HepG2 (cell line): ENCODE measurements at regions not wholly inside any gene's neighbourhood (a gene's known extent, or its start where the extent isn't known, plus 50 kb on each side); places are given as distances from the start of the nearest gene placed in this dataset.

Experiments used
- ATAC-seq: fragments of 200-7000 bp; cut with Tn5 transposase; 3 replicates; pipeline ENCODE4 v1.9.1; 2020; ENCODE audit warnings: mild to moderate bottlenecking, moderate library complexity
- BruUV-seq: library from RNA; stranded (reverse); fragments of 400-500 nt; replicated peaks from 2 replicates; lab custom pipeline; 2021; lab: Mats Ljungman, UMichigan
- CTCF ChIA-PET: fragments of 300-600 bp; formaldehyde crosslinking; extraction: SDS; loops from one replicate; lab custom pipeline; 2021; ENCODE audit warnings: low total read pairs, inconsistent platforms, low intra/inter-chr PET ratio; lab: Yijun Ruan, JAX
- POLR2A ChIA-PET: fragments of 350-600 bp; sonication (Branson Sonifier 250); formaldehyde crosslinking; loops from one replicate; lab custom pipeline; 2020; ENCODE audit warnings: antibody characterized with exemption, inconsistent platforms; lab: Yijun Ruan, JAX
- DNase-seq: peaks from one replicate; pipeline ENCODE4 v3.0.0-alpha.2; 2015; ENCODE audit warnings: low spot score
- FAIRE-seq: peaks from 3 replicates; lab custom pipeline; 2011; peaks lifted over from hg19 to GRCh38; lab: Jason Lieb, UNC
- H2AFZ ChIP-seq: one replicate; pipeline ENCODE4 v1.6.1; 2011; ENCODE audit warnings: low read length, inconsistent platforms
- H3K27ac ChIP-seq: fragments of 300-600 bp; 3 replicates; pipeline ENCODE4 v1.8.0; 2011; ENCODE audit warnings: mixed run types, mild to moderate bottlenecking, mixed read lengths, low read length, inconsistent platforms; ENCODE audit not compliant: insufficient read depth; ENCODE audit errors: extremely low read length
- H3K27me3 ChIP-seq, 2 experiments: fragments of 200-600 bp in 1 of 2; 2 replicates in 1 of 2; 3 replicates in 1 of 2; pipeline versions ENCODE4 v1.6.0 to v1.8.0; 2011; ENCODE audit warnings: low read length in 2 of 2, mild to moderate bottlenecking in 2 of 2, moderate library complexity in 2 of 2, inconsistent platforms in 1 of 2; ENCODE audit not compliant: insufficient read depth in 2 of 2, control insufficient read depth in 1 of 2
- H3K36me3 ChIP-seq, 2 experiments: fragments of 200-600 bp in 1 of 2; replicated peaks in 1 of 2; 2 replicates in 1 of 2; 3 replicates in 1 of 2; pipeline versions ENCODE4 v1.5.1 to v1.8.0; 2011; ENCODE audit warnings: low read length in 2 of 2, inconsistent platforms in 1 of 2; ENCODE audit not compliant: insufficient read depth in 2 of 2, control insufficient read depth in 1 of 2
- H3K4me1 ChIP-seq: 2 replicates; pipeline ENCODE4 v1.5.1; 2012; ENCODE audit warnings: low read length, inconsistent platforms; ENCODE audit not compliant: insufficient read depth
- H3K4me2 ChIP-seq: 2 replicates; pipeline ENCODE4 v1.6.0; 2011; ENCODE audit warnings: low read depth, low read length, inconsistent platforms
- H3K4me3 ChIP-seq, 3 experiments: fragments of 200-600 bp in 1 of 3; sonication (generic), shearing (Covaris generic) in 1 of 3; replicated peaks in 1 of 3; 2 replicates each; pipeline ENCODE4 v1.5.1; 2011 to 2016; ENCODE audit warnings: low read length in 3 of 3, inconsistent platforms in 2 of 3, low read depth in 2 of 3, mild to moderate bottlenecking in 2 of 3, control low read depth in 1 of 3, mixed read lengths in 1 of 3; ENCODE audit not compliant: insufficient read depth in 1 of 3
- H3K79me2 ChIP-seq: one replicate; pipeline ENCODE4 v1.6.1; 2011; ENCODE audit warnings: low read length, inconsistent platforms; ENCODE audit not compliant: insufficient read depth
- H3K9ac ChIP-seq: 2 replicates; pipeline ENCODE4 v1.6.0; 2011; ENCODE audit warnings: mild to moderate bottlenecking, low read depth, low read length, inconsistent platforms; ENCODE audit not compliant: insufficient read depth
- H3K9me3 ChIP-seq: 2 replicates; pipeline ENCODE4 v1.5.1; 2012; ENCODE audit warnings: mild to moderate bottlenecking, low read length
- H4K20me1 ChIP-seq: 2 replicates; pipeline ENCODE4 v1.6.0; 2011; ENCODE audit warnings: inconsistent platforms, mild to moderate bottlenecking, low read length, moderate library complexity; ENCODE audit not compliant: insufficient read depth
- ESRRA ChIP-seq: sonication (generic); formaldehyde crosslinking; IDR thresholded peaks from 2 replicates; pipeline ENCODE4 v1.5.1; 2020; ENCODE audit warnings: mild to moderate bottlenecking, low read depth, missing genetic modification reagents
- ETV6 ChIP-seq: sonication (generic); formaldehyde crosslinking; conservative IDR thresholded peaks from 2 replicates; pipeline ENCODE4 v1.4.0; 2020; ENCODE audit warnings: missing genetic modification reagents
- HIVEP1 ChIP-seq: sonication (generic); formaldehyde crosslinking; IDR thresholded peaks from 2 replicates; pipeline ENCODE4 v1.4.0; 2020; ENCODE audit warnings: mild to moderate bottlenecking, missing genetic modification reagents
- JARID2 ChIP-seq: sonication (generic); formaldehyde crosslinking; IDR thresholded peaks from 2 replicates; pipeline ENCODE4 v1.8.1; 2023; ENCODE audit warnings: missing genetic modification reagents, inconsistent platforms; ENCODE audit not compliant: insufficient replicate concordance
- KDM1A ChIP-seq: IDR thresholded peaks from 2 replicates; pipeline ENCODE4 v1.6.1; 2016; ENCODE audit warnings: missing compliant biosample characterization
- KDM4B ChIP-seq: sonication (generic); formaldehyde crosslinking; IDR thresholded peaks from 2 replicates; pipeline ENCODE4 v1.4.0; 2020; ENCODE audit warnings: missing genetic modification reagents
- NR3C1 ChIP-seq: sonication (generic); formaldehyde crosslinking; IDR thresholded peaks from 2 replicates; pipeline ENCODE4 v1.4.0; 2020; ENCODE audit warnings: missing genetic modification reagents
- ONECUT2 ChIP-seq: sonication (generic); formaldehyde crosslinking; IDR thresholded peaks from 2 replicates; pipeline ENCODE4 v1.4.0; 2020; ENCODE audit warnings: missing genetic modification reagents
- PLRG1 ChIP-seq: fragments of 450-650 bp; conservative IDR thresholded peaks from 2 replicates; pipeline ENCODE4 v1.6.1; 2016
- SPEN ChIP-seq: sonication (generic); formaldehyde crosslinking; IDR thresholded peaks from 2 replicates; pipeline ENCODE4 v1.5.1; 2020; ENCODE audit warnings: low read depth, mild to moderate bottlenecking, missing genetic modification reagents
- TP53 ChIP-seq: sonication (generic); formaldehyde crosslinking; conservative IDR thresholded peaks from 2 replicates; pipeline ENCODE4 v1.4.0; 2020; ENCODE audit warnings: missing genetic modification reagents
- ZFP36L1 ChIP-seq: sonication (generic); formaldehyde crosslinking; IDR thresholded peaks from 2 replicates; pipeline ENCODE4 v1.8.0; 2022; ENCODE audit warnings: mild to moderate bottlenecking, missing genetic modification reagents, moderate library complexity
- ZFP90 ChIP-seq: sonication (generic); formaldehyde crosslinking; IDR thresholded peaks from 2 replicates; pipeline ENCODE4 v1.8.0; 2022; ENCODE audit warnings: missing genetic modification reagents, mild to moderate bottlenecking, inconsistent platforms, borderline replicate concordance
- ZNF317 ChIP-seq: sonication (generic); formaldehyde crosslinking; IDR thresholded peaks from 2 replicates; pipeline ENCODE4 v1.5.0; 2020; ENCODE audit warnings: mild to moderate bottlenecking, missing genetic modification reagents
- ZNF569 ChIP-seq: sonication (generic); formaldehyde crosslinking; IDR thresholded peaks from 2 replicates; pipeline ENCODE4 v1.5.0; 2020; ENCODE audit warnings: mild to moderate bottlenecking, missing genetic modification reagents, moderate library complexity, borderline replicate concordance
- ZNF790 ChIP-seq: sonication (generic); formaldehyde crosslinking; IDR thresholded peaks from 2 replicates; pipeline ENCODE4 v1.8.0; 2022; ENCODE audit warnings: missing genetic modification reagents, mild to moderate bottlenecking, borderline replicate concordance
- ZNF839 ChIP-seq: sonication (generic); formaldehyde crosslinking; IDR thresholded peaks from 2 replicates; pipeline ENCODE4 v1.4.0; 2020; ENCODE audit warnings: missing genetic modification reagents, mild to moderate bottlenecking, borderline replicate concordance
- WGBS: methylation state at CpG from one replicate; pipeline ENCODE4 v1.1.6; 2017; ENCODE audit warnings: low lambda C conversion rate; 5-methylcytosine and 5-hydroxymethylcytosine counted together
- in situ Hi-C: cut with HindIII; loops from 2 replicates; pipeline ENCODE4 v1.10.0; 2017; ENCODE audit warnings: low pct_unique_long_range_greater_than_20kb; ENCODE audit not compliant: extremely low pct_ligation_motif_present
- intact Hi-C: fragments of 100-400 bp; cut with micrococcal nuclease; formaldehyde crosslinking; loops from one replicate; pipeline ENCODE4 v1.10.0; 2022; ENCODE audit not compliant: unreplicated experiment
- TF ChIP-seq, protein P1 (sequence below): sonication (generic); formaldehyde crosslinking; IDR thresholded peaks from 2 replicates; pipeline ENCODE4 v1.8.1; 2023; ENCODE audit warnings: mild to moderate bottlenecking, moderate library complexity, missing genetic modification reagents
- TF ChIP-seq, protein P2 (sequence below): sonication (generic); formaldehyde crosslinking; IDR thresholded peaks from 2 replicates; pipeline ENCODE4 v1.8.1; 2023; ENCODE audit warnings: mild to moderate bottlenecking, missing genetic modification reagents
- TF ChIP-seq, protein P3 (sequence below): conservative IDR thresholded peaks from 2 replicates; pipeline ENCODE4 v1.6.1; 2018; ENCODE audit warnings: missing genetic modification reagents

DNA sequence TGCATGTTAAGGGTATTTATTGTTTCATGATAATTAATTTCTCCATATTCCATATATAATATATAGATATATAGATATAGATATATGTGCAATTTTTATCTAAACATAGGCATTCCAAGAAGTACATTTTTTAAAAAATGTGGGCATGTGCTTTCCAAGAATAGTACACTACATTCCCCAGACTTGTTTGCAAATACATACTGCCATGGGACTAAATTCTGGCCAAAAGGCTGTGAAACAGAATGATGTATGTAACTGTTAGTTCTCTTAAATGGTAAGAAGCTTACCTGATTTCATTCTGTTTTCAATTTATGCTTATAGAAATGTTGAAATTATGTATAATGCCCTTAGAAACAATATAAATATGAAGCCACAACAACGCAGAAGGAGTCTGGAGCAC lies 503.2 kb upstream of the SPRY2 start:
- no peak overlapping the region for H2AFZ ChIP-seq
- no peaks in the 10 kb centered on the region for H3K79me2 ChIP-seq
- no peak overlapping the region for H3K4me2 ChIP-seq
- TF ChIP-seq, protein P1, sequence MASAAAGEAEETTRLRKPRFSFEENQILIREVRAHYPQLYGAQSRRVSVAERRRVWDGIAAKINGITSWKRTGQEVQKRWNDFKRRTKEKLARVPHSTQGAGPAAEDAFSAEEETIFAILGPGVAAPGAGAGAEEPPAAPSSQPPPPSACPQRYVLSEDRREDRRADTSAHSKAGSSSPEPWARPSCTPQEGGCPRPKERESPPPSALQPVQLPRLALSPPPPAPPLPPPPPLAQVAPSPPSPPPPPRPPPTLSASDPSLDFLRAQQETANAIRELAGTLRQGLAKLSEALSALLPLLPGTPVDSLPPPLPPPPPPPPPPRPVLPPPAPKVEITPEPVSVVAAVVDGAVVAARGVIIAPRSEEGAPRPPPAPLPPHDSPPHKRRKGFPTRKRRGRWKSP = no peak
- TF ChIP-seq HIVEP1 (CRISPR knock-in tag) = no peak
- TF ChIP-seq TP53 (CRISPR knock-in tag) = no peak
- TF ChIP-seq ETV6 (CRISPR knock-in tag) = no peak
- TF ChIP-seq ZNF839 = no peak
- no peak for TF ChIP-seq PLRG1
- TF ChIP-seq NR3C1 (CRISPR knock-in tag) = no peak
- TF ChIP-seq JARID2 (CRISPR knock-in tag) = no peak
- no peak for TF ChIP-seq SPEN
- TF ChIP-seq ZNF317 (CRISPR knock-in tag) = no peak
- H3K9ac ChIP-seq = no peak overlapping the region
- H3K9me3 ChIP-seq = peaks cover 10% of the 10 kb centered on the region; the same call in 1 of the 2 replicates
- no peak for ATAC-seq
- BruUV-seq = no TSS peak
- ChIA-PET CTCF (no interaction called here), POLR2A (no interaction called here)
- FAIRE-seq = no peak
- 3% methylated on average over 1 of the region's 1 CpG for WGBS
- no peak overlapping the region for H3K4me3 ChIP-seq
- no peaks in the 10 kb centered on the region for H3K36me3 ChIP-seq
- no peaks in the 10 kb centered on the region; a peak in 1 of 5 replicates for H3K27me3 ChIP-seq
- H3K4me1 ChIP-seq = no peaks in the 10 kb centered on the region
- no peaks in the 10 kb centered on the region for H4K20me1 ChIP-seq
- in situ Hi-C loops = no loop called here
- no peak for DNase-seq
- intact Hi-C loops = no loop called here
- H3K27ac ChIP-seq = no peak overlapping the region

DNA sequence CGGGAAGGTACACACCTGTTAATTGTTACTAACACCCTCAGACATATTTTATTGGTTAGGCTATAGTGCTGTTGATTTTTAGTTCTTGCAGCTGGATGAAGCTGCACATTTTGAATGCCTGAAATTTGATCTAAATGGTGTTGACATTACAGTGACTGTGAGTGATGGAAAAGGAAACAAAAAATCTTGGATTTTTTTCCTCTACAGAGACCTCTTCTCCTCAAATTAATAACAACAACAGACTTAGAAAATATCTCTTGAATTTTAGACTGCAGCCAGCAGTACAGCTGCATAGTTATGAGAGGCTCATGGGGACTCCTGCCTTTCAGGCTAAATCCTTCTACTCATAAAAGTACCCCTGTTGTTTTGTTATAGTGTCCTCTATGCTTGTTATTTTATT lies 500.5 kb upstream of the SPRY2 start:
- ATAC-seq = no peak
- ChIA-PET POLR2A (no interaction called here), CTCF (no interaction called here)
- BruUV-seq = no TSS peak
- intact Hi-C loops = no loop called here
- in situ Hi-C loops = no loop called here
- DNase-seq = no peak
- H3K4me3 ChIP-seq = no peak overlapping the region
- H3K27me3 ChIP-seq = no peaks in the 10 kb centered on the region
- FAIRE-seq = no peak
- no peak overlapping the region for H2AFZ ChIP-seq
- H3K9me3 ChIP-seq = peaks cover 37% of the 10 kb centered on the region
- H3K9ac ChIP-seq = no peak overlapping the region
- H4K20me1 ChIP-seq = no peaks in the 10 kb centered on the region
- H3K27ac ChIP-seq = no peak overlapping the region
- no peaks in the 10 kb centered on the region for H3K4me1 ChIP-seq
- H3K36me3 ChIP-seq = no peaks in the 10 kb centered on the region
- whole genome bisulfite sequencing = 0% methylated on average over 1 of the region's 1 CpG
- no peak overlapping the region for H3K4me2 ChIP-seq
- H3K79me2 ChIP-seq = no peaks in the 10 kb centered on the region
- TF ChIP-seq ZNF790 (CRISPR knock-in tag) (no peak), ZFP90 (CRISPR knock-in tag) (no peak), ESRRA (CRISPR knock-in tag) (no peak), ONECUT2 (CRISPR knock-in tag) (no peak), ZFP36L1 (no peak), ZNF569 (CRISPR knock-in tag) (no peak), KDM1A (CRISPR knock-in tag) (no peak), KDM4B (CRISPR knock-in tag) (no peak)
- TF ChIP-seq, protein P2, sequence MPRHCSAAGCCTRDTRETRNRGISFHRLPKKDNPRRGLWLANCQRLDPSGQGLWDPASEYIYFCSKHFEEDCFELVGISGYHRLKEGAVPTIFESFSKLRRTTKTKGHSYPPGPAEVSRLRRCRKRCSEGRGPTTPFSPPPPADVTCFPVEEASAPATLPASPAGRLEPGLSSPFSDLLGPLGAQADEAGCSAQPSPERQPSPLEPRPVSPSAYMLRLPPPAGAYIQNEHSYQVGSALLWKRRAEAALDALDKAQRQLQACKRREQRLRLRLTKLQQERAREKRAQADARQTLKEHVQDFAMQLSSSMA (CRISPR knock-in tag) = no peak
- TF ChIP-seq, protein P3, sequence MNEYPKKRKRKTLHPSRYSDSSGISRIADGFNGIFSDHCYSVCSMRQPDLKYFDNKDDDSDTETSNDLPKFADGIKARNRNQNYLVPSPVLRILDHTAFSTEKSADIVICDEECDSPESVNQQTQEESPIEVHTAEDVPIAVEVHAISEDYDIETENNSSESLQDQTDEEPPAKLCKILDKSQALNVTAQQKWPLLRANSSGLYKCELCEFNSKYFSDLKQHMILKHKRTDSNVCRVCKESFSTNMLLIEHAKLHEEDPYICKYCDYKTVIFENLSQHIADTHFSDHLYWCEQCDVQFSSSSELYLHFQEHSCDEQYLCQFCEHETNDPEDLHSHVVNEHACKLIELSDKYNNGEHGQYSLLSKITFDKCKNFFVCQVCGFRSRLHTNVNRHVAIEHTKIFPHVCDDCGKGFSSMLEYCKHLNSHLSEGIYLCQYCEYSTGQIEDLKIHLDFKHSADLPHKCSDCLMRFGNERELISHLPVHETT (CRISPR knock-in tag) = no peak
